Gastrocnemius medialis (tissue), 4 donors: ENCODE measurements at regions not wholly inside any gene's neighbourhood (a gene's known extent, or its start where the extent isn't known, plus 50 kb on each side); places are given as distances from the start of the nearest gene placed in this dataset.

Experiments used
- ATAC-seq, 2 donors: fragments of 150-250 bp; one replicate each; pipeline ENCODE4 v1.9.1; 2016
- DNase-seq, 2 donors: peaks; one replicate each; pipeline ENCODE4 v3.0.0-alpha.2; 2019
- H3K27ac ChIP-seq, 4 donors: fragments of 200-600 bp; sonication (generic); 1 replicate in 1 of 4; 2 replicates in 3 of 4; pipeline ENCODE4 v1.5.1; 2016 to 2018; ENCODE audit warnings: mild to moderate bottlenecking in 2 of 4, moderate library complexity in 1 of 4
- H3K27me3 ChIP-seq, 3 donors: fragments of 200-600 bp; sonication (generic) in 2 of 3; 1 replicate in 1 of 3; 2 replicates in 2 of 3; pipeline versions ENCODE4 v1.5.1 to v1.6.0; 2016 to 2019; ENCODE audit warnings: mild to moderate bottlenecking in 1 of 3, moderate library complexity in 1 of 3
- H3K36me3 ChIP-seq, 2 donors: fragments of 200-600 bp; sonication (generic) in 1 of 2; one replicate each; pipeline ENCODE4 v1.5.1; 2017 to 2018
- H3K4me1 ChIP-seq, 2 donors: fragments of 200-600 bp; sonication (generic) in 1 of 2; one replicate each; pipeline ENCODE4 v1.5.1; 2016 to 2017; ENCODE audit warnings: mild to moderate bottlenecking in 2 of 2
- H3K4me3 ChIP-seq, 4 donors: fragments of 200-600 bp; sonication (generic) in 3 of 4; 1 replicate in 1 of 4; 2 replicates in 3 of 4; pipeline ENCODE4 v1.5.1; 2016 to 2019; ENCODE audit warnings: mild to moderate bottlenecking in 2 of 4
- H3K9me3 ChIP-seq, 3 donors: fragments of 200-600 bp; sonication (generic) in 2 of 3; 1 replicate in 1 of 3; 2 replicates in 2 of 3; pipeline ENCODE4 v1.5.1; 2016 to 2019
- CTCF ChIP-seq, 5 experiments: fragments of 450-650 bp in 3 of 5; fragments of 200-600 bp in 2 of 5; sonication (generic) in 2 of 5; IDR thresholded peaks in 4 of 5; conservative IDR thresholded peaks in 1 of 5; 1 replicate in 4 of 5; 2 replicates in 1 of 5; pipeline ENCODE4 v1.5.1; 2016 to 2019; ENCODE audit warnings: antibody characterized with exemption in 5 of 5, mild to moderate bottlenecking in 3 of 5, moderate library complexity in 3 of 5
- POLR2A ChIP-seq, 2 donors: fragments of 450-650 bp; IDR thresholded peaks; one replicate each; pipeline ENCODE4 v1.6.1; 2017; ENCODE audit warnings: antibody characterized with exemption in 2 of 2, mild to moderate bottlenecking in 2 of 2, moderate library complexity in 2 of 2
- in situ Hi-C, 4 donors: fragments of 200-750 bp; cut with MboI; loops; one replicate each; pipeline versions ENCODE4 v1.15.0 to v1.8.0; 2017; ENCODE audit warnings: low sequenced_read_pairs in 4 of 4
- intact Hi-C: fragments of 100-400 bp; cut with DNase I; formaldehyde crosslinking; loops from one replicate; pipeline ENCODE4 v1.15.1; 2023; ENCODE audit warnings: low total_unique reads

- ATAC-seq (no peak), DNase-seq (no peak)
- no peak for TF ChIP-seq POLR2A (IDR thresholded peaks at IDR 0.05)
- no peak for TF ChIP-seq CTCF (IDR thresholded peaks at IDR 0.05 in 4 of 5, conservative IDR thresholded peaks at IDR 0.05 in 1 of 5)
- in situ Hi-C loops (no loop called here), intact Hi-C loops (no loop called here)
- no peaks in the 10 kb centered on the region for H3K27me3 ChIP-seq
- no peaks in the 10 kb centered on the region for H3K36me3 ChIP-seq
- H3K4me1 ChIP-seq = no peaks in the 10 kb centered on the region
- H3K9me3 ChIP-seq = no peaks in the 10 kb centered on the region
- H3K27ac ChIP-seq = no peak overlapping the region
- H3K4me3 ChIP-seq = no peak overlapping the region
Measured at GRCh38 chr6:23435126-23435525, 690.9 kb upstream of the NRSN1 start.

GRCh38 chr6:23435798-23436197 is 690.2 kb upstream of the NRSN1 start:
- DNase-seq (no peak), ATAC-seq (no peak)
- Histone ChIP-seq H3K9me3 (no peaks in the 10 kb centered on the region), H3K36me3 (no peaks in the 10 kb centered on the region), H3K27ac (no peak overlapping the region), H3K4me1 (no peaks in the 10 kb centered on the region), H3K4me3 (no peak overlapping the region), H3K27me3 (no peaks in the 10 kb centered on the region)
- intact Hi-C loops = no loop called here
- in situ Hi-C loops = no loop called here
- TF ChIP-seq CTCF (IDR thresholded peaks at IDR 0.05 in 4 of 5, conservative IDR thresholded peaks at IDR 0.05 in 1 of 5) (no peak), POLR2A (IDR thresholded peaks at IDR 0.05) (no peak)

- Histone ChIP-seq H3K9me3 (no peaks in the 10 kb centered on the region), H3K36me3 (no peaks in the 10 kb centered on the region), H3K4me3 (no peak overlapping the region), H3K27me3 (no peaks in the 10 kb centered on the region), H3K4me1 (peaks cover 6 to 10% of the 10 kb centered on the region in 2 donors), H3K27ac (no peak overlapping the region)
- in situ Hi-C loops = no loop called here
- TF ChIP-seq CTCF (IDR thresholded peaks at IDR 0.05 in 4 of 5, conservative IDR thresholded peaks at IDR 0.05 in 1 of 5) (no peak), POLR2A (IDR thresholded peaks at IDR 0.05) (no peak)
- DNase-seq = no peak
- ATAC-seq = no peak
- intact Hi-C loops = no loop called here
Measured at GRCh38 chr6:23441808-23442461, 684.1 kb upstream of the NRSN1 start.

GRCh38 chr6:23445157-23445710 is 680.8 kb upstream of the NRSN1 start:
- ATAC-seq = no peak
- in situ Hi-C loops = no loop called here
- intact Hi-C loops = no loop called here
- TF ChIP-seq CTCF (IDR thresholded peaks at IDR 0.05 in 4 of 5, conservative IDR thresholded peaks at IDR 0.05 in 1 of 5) (no peak), POLR2A (IDR thresholded peaks at IDR 0.05) (no peak)
- H3K27me3 ChIP-seq = no peaks in the 10 kb centered on the region
- no peaks in the 10 kb centered on the region for H3K36me3 ChIP-seq
- H3K9me3 ChIP-seq = no peaks in the 10 kb centered on the region
- DNase-seq = no peak
- H3K27ac ChIP-seq = no peak overlapping the region
- H3K4me1 ChIP-seq = peaks cover 6 to 10% of the 10 kb centered on the region in 2 donors
- H3K4me3 ChIP-seq = no peak overlapping the region
